BLaER1 treated with 17β-estradiol and CSF1 and Interleukin-3, amounts not matched to agents 10 nM and 100 nM (cell line): ENCODE measurements at regions not wholly inside any gene's neighbourhood (a gene's known extent, or its start where the extent isn't known, plus 50 kb on each side); places are given as distances from the start of the nearest gene placed in this dataset.

Source experiments
- H3K27ac ChIP-seq, 11 experiments: shearing (Covaris generic); formaldehyde crosslinking; 2 replicates each; pipeline ENCODE4 v1.8.1; 2022
- H3K27me3 ChIP-seq, 11 experiments: shearing (Covaris generic); formaldehyde crosslinking; 2 replicates each; pipeline ENCODE4 v1.8.1; 2022
- H3K36me3 ChIP-seq, 11 experiments: shearing (Covaris generic); formaldehyde crosslinking; 2 replicates each; pipeline ENCODE4 v1.8.1; 2022
- H3K4me1 ChIP-seq, 10 experiments: shearing (Covaris generic); formaldehyde crosslinking; 2 replicates each; pipeline ENCODE4 v1.8.1; 2022
- H3K4me2 ChIP-seq, 11 experiments: shearing (Covaris generic); formaldehyde crosslinking; 2 replicates each; pipeline ENCODE4 v1.8.1; 2022
- H3K4me3 ChIP-seq, 10 experiments: shearing (Covaris generic); formaldehyde crosslinking; 2 replicates each; pipeline ENCODE4 v1.8.1; 2022
- H3K9ac ChIP-seq, 11 experiments: shearing (Covaris generic); formaldehyde crosslinking; 2 replicates each; pipeline ENCODE4 v1.8.1; 2022
- H3K9me3 ChIP-seq, 11 experiments: shearing (Covaris generic); formaldehyde crosslinking; replicated peaks in 1 of 11; 2 replicates each; pipeline ENCODE4 v1.8.1; 2022
- H4K20me1 ChIP-seq, 11 experiments: shearing (Covaris generic); formaldehyde crosslinking; 2 replicates each; pipeline ENCODE4 v1.8.1; 2022
- Cebpa-rat ChIP-seq, 11 experiments: shearing (Covaris generic); IDR thresholded peaks; 2 replicates each; pipeline ENCODE4 v1.8.1; 2022

GRCh38 chr12:5295151-5295550 lies 136.8 kb upstream of the NTF3 start:
- H3K36me3 ChIP-seq = no peaks in the 10 kb centered on the region

DNA sequence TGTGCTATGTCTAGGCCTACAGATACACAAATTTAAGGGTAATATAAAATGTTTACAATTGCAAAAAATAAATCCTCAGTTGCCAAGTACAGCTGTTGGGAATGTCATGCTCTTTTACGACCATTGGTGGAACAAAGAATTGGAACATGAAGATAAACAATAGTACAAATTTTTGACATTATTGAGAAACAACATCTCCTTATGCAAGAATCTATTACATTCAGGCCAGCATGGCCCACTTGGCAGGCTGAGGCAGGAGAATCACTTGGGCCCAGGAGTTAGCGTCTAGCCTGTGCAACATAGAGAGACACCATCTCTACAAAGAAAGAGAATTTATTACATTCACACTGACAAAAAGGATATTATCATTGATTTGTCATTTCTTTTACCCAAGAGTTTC lies 135.9 kb upstream of the NTF3 start:
- H3K36me3 ChIP-seq = no peaks in the 10 kb centered on the region
- H3K27me3 ChIP-seq = no peaks in the 10 kb centered on the region
- TF ChIP-seq Cebpa-rat (IDR thresholded peaks at IDR 0.05) = no peak
- H3K4me3 ChIP-seq = no peak overlapping the region
- no peak overlapping the region for H3K9ac ChIP-seq
- no peaks in the 10 kb centered on the region for H4K20me1 ChIP-seq
- H3K4me2 ChIP-seq = no peak overlapping the region
- no peaks in the 10 kb centered on the region for H3K4me1 ChIP-seq
- no peak overlapping the region for H3K27ac ChIP-seq
- H3K9me3 ChIP-seq = no peaks in the 10 kb centered on the region

More at GRCh38 chr12:5295151-5295550, 136.8 kb upstream of the NTF3 start:
- H3K27ac ChIP-seq = no peak overlapping the region
- no peak for TF ChIP-seq Cebpa-rat (IDR thresholded peaks at IDR 0.05)
- H3K4me3 ChIP-seq = no peak overlapping the region
- no peaks in the 10 kb centered on the region for H3K27me3 ChIP-seq
- H3K4me2 ChIP-seq = no peak overlapping the region
- no peaks in the 10 kb centered on the region for H3K9me3 ChIP-seq
- no peak overlapping the region for H3K9ac ChIP-seq
- no peaks in the 10 kb centered on the region for H3K4me1 ChIP-seq
- H4K20me1 ChIP-seq = no peaks in the 10 kb centered on the region

GRCh38 chr12:5301539-5301938 lies 130.4 kb upstream of the NTF3 start:
- Histone ChIP-seq H3K4me1 (no peaks in the 10 kb centered on the region), H3K9ac (no peak overlapping the region), H3K36me3 (no peaks in the 10 kb centered on the region), H3K27me3 (no peaks in the 10 kb centered on the region), H3K9me3 (no peaks in the 10 kb centered on the region), H3K27ac (no peak overlapping the region), H3K4me3 (no peak overlapping the region), H3K4me2 (no peak overlapping the region), H4K20me1 (no peaks in the 10 kb centered on the region)
- TF ChIP-seq Cebpa-rat (IDR thresholded peaks at IDR 0.05) = no peak

DNA sequence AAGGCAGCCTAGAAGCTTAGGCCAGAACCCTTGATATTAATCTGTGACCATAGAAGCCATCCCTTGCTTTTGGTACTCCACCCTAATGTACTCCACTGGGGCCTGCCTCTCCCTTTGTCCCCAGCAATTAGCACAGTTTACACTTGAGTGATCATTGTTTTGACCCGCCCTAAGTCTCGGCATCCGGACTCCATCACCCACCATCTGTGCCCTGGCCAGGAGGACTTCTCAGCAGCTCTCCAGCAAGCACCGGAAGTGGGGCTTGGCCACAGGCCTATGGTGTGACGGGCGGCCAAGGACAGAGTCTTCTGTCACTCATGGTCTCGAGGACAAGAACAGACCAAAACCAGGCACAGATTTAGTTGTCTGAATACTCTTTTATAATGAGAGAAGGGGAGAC lies 126.5 kb upstream of the NTF3 start:
- no peaks in the 10 kb centered on the region for H3K9me3 ChIP-seq
- H3K4me1 ChIP-seq = no peaks in the 10 kb centered on the region
- TF ChIP-seq Cebpa-rat (IDR thresholded peaks at IDR 0.05) = no peak
- no peak overlapping the region for H3K9ac ChIP-seq
- no peaks in the 10 kb centered on the region for H3K36me3 ChIP-seq
- H3K27ac ChIP-seq = no peak overlapping the region
- no peak overlapping the region for H3K4me3 ChIP-seq
- H4K20me1 ChIP-seq = no peaks in the 10 kb centered on the region
- no peaks in the 10 kb centered on the region for H3K27me3 ChIP-seq
- no peak overlapping the region for H3K4me2 ChIP-seq

GRCh38 chr12:5305886-5306545 lies 125.9 kb upstream of the NTF3 start:
- no peak overlapping the region for H3K4me3 ChIP-seq
- no peaks in the 10 kb centered on the region for H3K27me3 ChIP-seq
- no peak for TF ChIP-seq Cebpa-rat (IDR thresholded peaks at IDR 0.05)

GRCh38 chr12:5307065-5307464 lies 124.8 kb upstream of the NTF3 start:
- Histone ChIP-seq H3K27ac (no peak overlapping the region), H3K9ac (no peak overlapping the region), H3K4me2 (no peak overlapping the region), H3K9me3 (no peaks in the 10 kb centered on the region), H3K4me3 (no peak overlapping the region), H3K4me1 (no peaks in the 10 kb centered on the region), H4K20me1 (no peaks in the 10 kb centered on the region), H3K36me3 (no peaks in the 10 kb centered on the region), H3K27me3 (no peaks in the 10 kb centered on the region)
- TF ChIP-seq Cebpa-rat (IDR thresholded peaks at IDR 0.05) = no peak

More at GRCh38 chr12:5305886-5306545, 125.9 kb upstream of the NTF3 start:
- no peaks in the 10 kb centered on the region for H4K20me1 ChIP-seq
- H3K9ac ChIP-seq = no peak overlapping the region
- no peak overlapping the region for H3K4me2 ChIP-seq
- H3K9me3 ChIP-seq = no peaks in the 10 kb centered on the region
- no peak overlapping the region for H3K27ac ChIP-seq
- no peaks in the 10 kb centered on the region for H3K4me1 ChIP-seq
- no peaks in the 10 kb centered on the region for H3K36me3 ChIP-seq

GRCh38 chr12:5308216-5308615 lies 123.7 kb upstream of the NTF3 start:
- H3K9me3 ChIP-seq = peaks cover 0 to under 1% (median 0%) of the 10 kb centered on the region in 11 experiments; a peak in 1 of 22 replicates
- no peaks in the 10 kb centered on the region for H3K27me3 ChIP-seq
- no peak overlapping the region for H3K4me2 ChIP-seq
- H4K20me1 ChIP-seq = no peaks in the 10 kb centered on the region
- TF ChIP-seq Cebpa-rat (IDR thresholded peaks at IDR 0.05) = no peak
- no peaks in the 10 kb centered on the region for H3K4me1 ChIP-seq
- no peak overlapping the region for H3K27ac ChIP-seq
- no peak overlapping the region for H3K4me3 ChIP-seq
- H3K36me3 ChIP-seq = no peaks in the 10 kb centered on the region
- H3K9ac ChIP-seq = no peak overlapping the region

- H4K20me1 ChIP-seq = no peaks in the 10 kb centered on the region
These were observed 122.9 kb upstream of the NTF3 start for GRCh38 chr12:5308996-5309395.

DNA sequence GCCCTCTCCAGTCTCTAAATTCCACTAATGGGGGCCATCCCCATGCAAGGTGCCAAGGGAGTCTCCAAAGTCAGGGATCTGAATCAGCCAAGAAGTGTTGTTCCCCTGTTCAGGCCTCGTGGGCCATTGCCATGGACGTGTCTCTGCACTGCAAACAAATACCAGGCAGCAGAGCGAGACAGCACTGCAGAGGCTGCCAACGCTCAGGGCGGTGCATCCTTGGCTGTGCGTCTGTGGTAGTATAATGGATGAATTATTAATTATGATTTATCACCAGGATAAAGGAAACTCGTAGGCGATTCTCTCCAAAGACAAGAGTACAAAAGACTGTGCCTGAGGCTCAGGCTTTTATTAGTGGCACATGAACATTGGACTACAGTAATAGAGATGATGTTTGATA lies 122.3 kb upstream of the NTF3 start:
- H3K27me3 ChIP-seq = no peaks in the 10 kb centered on the region
- peaks cover 9 to 15% (median 12%) of the 10 kb centered on the region in 11 experiments for H3K9me3 ChIP-seq
- H4K20me1 ChIP-seq = no peaks in the 10 kb centered on the region
- H3K4me2 ChIP-seq = no peak overlapping the region
- no peaks in the 10 kb centered on the region for H3K4me1 ChIP-seq
- H3K27ac ChIP-seq = no peak overlapping the region
- no peak overlapping the region for H3K4me3 ChIP-seq
- H3K9ac ChIP-seq = no peak overlapping the region
- no peak for TF ChIP-seq Cebpa-rat (IDR thresholded peaks at IDR 0.05)
- H3K36me3 ChIP-seq = no peaks in the 10 kb centered on the region

More at GRCh38 chr12:5308996-5309395, 122.9 kb upstream of the NTF3 start:
- Histone ChIP-seq H3K9ac (no peak overlapping the region), H3K36me3 (no peaks in the 10 kb centered on the region), H3K4me2 (no peak overlapping the region), H3K9me3 (peaks cover 3 to 8% (median 6%) of the 10 kb centered on the region in 11 experiments; a peak in 21 of 22 replicates), H3K27ac (no peak overlapping the region), H3K4me1 (no peaks in the 10 kb centered on the region), H3K27me3 (no peaks in the 10 kb centered on the region), H3K4me3 (no peak overlapping the region)
- TF ChIP-seq Cebpa-rat (IDR thresholded peaks at IDR 0.05) = no peak

- no peak for TF ChIP-seq Cebpa-rat (IDR thresholded peaks at IDR 0.05)
- H3K4me3 ChIP-seq = no peak overlapping the region
- H3K9ac ChIP-seq = no peak overlapping the region
- peaks cover 12 to 20% (median 15%) of the 10 kb centered on the region in 11 experiments for H3K9me3 ChIP-seq
- no peaks in the 10 kb centered on the region for H3K36me3 ChIP-seq
- no peak overlapping the region for H3K27ac ChIP-seq
- H3K4me1 ChIP-seq = no peaks in the 10 kb centered on the region
- H3K27me3 ChIP-seq = no peaks in the 10 kb centered on the region
- no peak overlapping the region for H3K4me2 ChIP-seq
- H4K20me1 ChIP-seq = no peaks in the 10 kb centered on the region
These were observed 121.8 kb upstream of the NTF3 start for GRCh38 chr12:5310151-5310550.
